HG02623 (cell line): ENCODE measurements at regions not wholly inside any gene's neighbourhood (a gene's known extent, or its start where the extent isn't known, plus 50 kb on each side); places are given as distances from the start of the nearest gene placed in this dataset.
"Not testable (repeated sequence)": the region's sequence is repeated elsewhere in the genome, so short reads cannot be mapped to it uniquely, and the experiment has no call there.

Source experiments
- ATAC-seq: cut with Tn5 transposase; IDR thresholded peaks from one replicate; pipeline ENCODE4 v1.9.1; 2021; ENCODE audit warnings: moderate library complexity; ENCODE audit not compliant: unreplicated experiment

DNA sequence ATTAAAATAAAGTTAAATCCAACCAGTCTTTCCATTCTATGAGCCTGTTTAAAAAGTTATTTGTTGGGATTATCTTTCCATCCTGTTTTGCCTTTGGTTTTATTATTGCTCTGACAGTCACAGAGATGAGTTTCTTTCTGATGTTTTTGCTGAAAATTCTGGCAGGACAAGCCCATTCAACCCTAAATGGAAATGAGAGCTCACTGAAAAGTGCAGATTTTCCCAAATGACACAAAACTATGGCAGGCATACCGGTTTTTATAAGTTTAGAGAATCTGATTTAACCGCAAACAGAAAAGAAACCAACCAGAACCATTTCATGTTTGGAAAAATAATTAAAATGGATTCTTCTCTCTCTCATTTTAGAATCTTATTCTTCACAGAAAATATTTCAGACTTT, 238.1 kb upstream of the SGO1 start:
- ATAC-seq: no peak

DNA sequence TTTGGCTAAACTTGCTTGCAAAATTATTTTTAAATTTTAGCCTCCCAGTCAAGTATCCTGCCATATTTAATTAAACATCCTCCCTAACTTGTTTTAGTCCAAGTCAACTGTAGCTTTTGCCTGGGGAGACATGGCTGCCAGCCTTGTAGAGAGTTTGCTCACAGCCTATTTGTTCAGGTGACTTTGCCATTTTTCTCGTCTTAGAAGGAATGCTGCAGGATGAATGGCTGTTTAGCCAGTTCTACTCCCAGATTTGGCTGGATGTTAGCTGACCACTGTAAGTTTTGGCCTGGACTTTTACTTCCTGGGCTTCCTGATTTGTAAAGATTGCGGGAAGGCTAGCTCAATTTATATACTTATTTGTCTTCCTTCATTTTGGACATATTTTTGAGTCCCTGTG, 236.4 kb upstream of the SGO1 start:
- ATAC-seq: no peak

DNA sequence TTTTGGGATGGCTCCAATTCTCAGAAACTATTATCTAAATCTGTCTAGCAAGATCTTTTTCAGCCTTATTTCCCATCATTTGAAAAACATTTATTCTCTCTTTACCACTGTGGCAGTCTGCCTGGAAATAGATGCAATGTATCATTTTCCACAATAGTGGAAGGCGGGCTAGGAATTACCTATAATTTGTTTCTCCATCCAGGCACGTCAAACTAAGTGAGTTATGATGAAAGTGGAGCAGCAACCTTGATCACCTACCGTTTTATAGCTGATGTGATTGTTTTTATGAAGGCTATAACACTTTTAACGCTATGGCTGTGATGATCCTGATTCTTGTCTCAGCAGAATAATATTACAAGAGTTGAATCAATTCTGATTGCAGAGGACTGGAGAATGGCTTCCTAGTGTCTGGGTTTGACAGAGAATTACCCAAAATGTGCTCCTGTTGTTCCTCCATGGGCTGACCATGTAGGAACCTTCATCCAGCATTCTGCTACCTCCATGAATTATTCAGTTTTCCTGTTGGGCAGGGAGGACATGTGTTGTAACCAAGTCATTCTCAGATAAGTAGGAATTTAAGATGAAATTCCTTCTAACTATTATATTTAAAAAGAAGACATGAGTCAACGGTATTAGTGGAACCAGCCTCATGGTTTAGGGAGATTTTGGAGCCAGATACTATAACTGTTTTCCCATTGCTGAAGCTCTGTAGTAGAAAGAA, 231.5 kb upstream of the SGO1 start:
- ATAC-seq: no peak

GRCh38 chr3:20406611-20407011, 220.6 kb upstream of the SGO1 start:
- ATAC-seq: no peak

DNA sequence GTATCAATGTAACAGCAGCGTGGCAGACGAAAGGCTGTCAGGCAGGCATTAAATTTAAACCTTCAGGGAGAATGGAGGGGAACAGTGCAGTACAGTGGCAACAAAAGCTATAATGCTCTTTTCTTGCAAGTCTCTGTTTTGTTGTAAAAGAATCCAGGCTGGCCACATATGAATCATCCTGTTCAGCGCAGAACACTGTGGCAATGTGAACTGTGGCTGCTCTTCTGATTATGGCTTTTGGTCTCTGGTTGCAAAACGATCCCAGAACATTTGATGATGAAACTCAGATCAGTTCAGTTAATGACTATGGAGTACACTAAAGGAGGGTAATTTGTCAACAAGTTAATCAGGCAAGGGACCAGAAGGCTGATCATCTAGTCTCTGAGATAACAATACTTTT, 219.7 kb upstream of the SGO1 start:
- no peak for ATAC-seq

GRCh38 chr3:20405231-20405630, 219.2 kb upstream of the SGO1 start:
- ATAC-seq: no peak

DNA sequence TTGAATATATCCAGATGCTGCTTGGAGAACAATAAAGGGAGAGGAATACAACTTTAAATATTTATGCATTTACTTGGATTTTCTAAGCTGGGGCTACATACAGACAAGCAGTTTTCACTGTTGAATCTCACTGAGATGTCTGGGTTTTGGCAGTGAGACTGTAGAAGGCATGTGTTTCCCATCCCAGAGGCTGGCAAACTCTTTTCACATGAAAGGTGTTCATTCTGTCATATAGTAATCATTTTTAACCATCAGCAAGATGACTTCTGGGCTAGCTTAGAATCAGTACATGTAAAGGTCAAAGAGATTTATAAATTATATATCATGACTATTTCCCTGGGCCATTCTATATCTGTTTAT, 218.7 kb upstream of the SGO1 start:
- ATAC-seq: no peak

GRCh38 chr3:20403986-20404740, 218.2 kb upstream of the SGO1 start:
- no peak for ATAC-seq

DNA sequence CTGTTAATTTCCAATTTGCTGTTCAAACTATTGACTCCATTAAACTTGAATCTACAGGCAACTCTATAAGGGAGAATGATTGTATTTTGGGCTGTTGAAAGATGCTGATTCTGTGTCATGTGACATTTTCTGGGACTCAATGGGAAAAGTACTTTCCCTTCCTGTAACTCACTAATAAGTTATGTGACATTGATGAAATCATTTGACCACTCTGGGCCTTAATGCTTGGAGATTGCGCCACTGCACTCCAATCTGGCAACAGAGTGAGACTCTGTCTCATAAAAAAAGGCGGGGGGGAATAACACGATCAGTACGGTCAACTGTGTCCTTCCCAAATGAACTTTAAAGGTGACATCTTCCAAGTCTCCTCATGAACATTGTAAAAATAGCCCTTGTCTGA, 215.2 kb upstream of the SGO1 start:
- ATAC-seq: no peak

DNA sequence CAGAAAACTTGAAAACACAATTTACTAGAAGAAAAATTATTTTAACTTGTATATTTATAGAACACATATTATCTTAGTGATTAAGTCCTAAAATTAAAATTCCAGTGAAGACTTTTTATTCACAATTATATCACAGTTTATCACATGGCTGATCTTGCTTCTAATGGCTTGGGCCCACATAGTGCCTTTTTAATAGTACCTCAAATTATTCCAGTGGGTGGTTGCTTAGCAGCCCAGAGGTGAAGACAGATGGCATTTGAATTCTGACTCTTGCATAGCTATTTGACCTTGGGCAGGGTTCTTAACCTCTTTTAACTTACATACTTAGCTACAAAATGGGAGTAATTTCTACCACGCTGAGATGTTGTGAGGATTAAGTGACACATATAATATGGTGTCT, 214.7 kb upstream of the SGO1 start:
- ATAC-seq: no peak

DNA sequence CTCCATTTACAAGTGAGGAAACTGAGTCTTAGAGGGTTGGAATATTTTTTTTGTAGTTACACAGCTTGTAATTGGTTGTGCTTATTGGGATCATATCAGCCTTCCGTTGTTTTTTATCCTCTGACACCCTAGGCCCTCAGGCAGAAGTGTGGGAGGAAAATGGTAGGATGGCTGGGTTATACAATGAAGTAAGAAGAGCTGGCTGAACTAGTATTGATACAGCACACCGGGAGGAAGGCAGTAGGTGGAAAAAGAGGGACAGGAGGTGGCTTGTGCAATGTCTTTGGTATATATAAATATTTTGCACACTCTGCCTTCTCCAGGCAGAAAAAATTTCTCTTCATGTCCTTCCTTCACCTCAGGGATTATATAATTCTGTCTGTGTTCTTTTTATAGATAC, 214.3 kb upstream of the SGO1 start:
- ATAC-seq: no peak

- no peak for ATAC-seq
These were observed 210.3 kb upstream of the SGO1 start for GRCh38 chr3:20396335-20396734.

GRCh38 chr3:20395692-20396091, 209.7 kb upstream of the SGO1 start:
- no peak for ATAC-seq

- ATAC-seq: no peak
These were observed 208.2 kb upstream of the SGO1 start for GRCh38 chr3:20394243-20394642.

- ATAC-seq: no peak
These were observed 205.6 kb upstream of the SGO1 start for GRCh38 chr3:20391644-20392043.

GRCh38 chr3:20388971-20389370, 203.0 kb upstream of the SGO1 start:
- no peak for ATAC-seq

DNA sequence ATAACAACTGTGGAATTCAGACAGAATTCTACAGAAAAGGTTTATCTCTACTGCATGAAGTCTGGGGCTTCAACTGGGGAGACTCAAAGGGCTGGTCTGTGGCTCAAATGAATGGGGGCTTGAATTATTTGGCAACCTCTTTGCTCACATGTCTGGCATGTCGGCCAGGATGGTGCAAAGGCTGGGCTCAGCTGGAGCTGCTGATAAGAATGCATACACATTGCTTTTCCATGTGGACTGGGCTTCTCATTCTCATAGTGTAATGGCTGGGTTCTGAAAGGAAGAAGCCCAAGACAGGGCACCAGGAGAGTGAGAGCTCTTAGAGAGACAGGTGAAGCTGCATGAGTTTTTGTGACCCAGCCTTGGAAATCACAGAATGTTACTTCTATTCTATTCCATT, 194.3 kb upstream of the SGO1 start:
- ATAC-seq: no peak

DNA sequence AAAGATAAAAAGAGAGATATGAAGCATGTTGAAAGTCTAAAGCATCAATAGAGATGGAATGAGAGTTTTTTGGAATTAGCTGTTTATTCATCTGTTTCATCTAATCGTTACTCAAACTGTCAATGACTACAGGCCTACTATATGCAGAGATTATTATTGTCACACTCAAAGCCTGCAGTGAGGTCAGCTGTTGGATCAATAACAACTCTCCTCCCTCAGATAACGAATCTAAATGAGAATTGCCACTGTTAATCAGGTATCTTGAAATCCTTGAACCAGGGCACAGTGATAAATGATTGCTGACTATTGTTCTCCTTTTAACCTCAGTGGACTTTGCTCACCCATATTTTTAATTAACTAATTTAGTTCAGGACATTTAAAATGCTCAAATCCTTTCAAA, 192.3 kb upstream of the SGO1 start:
- no peak for ATAC-seq

GRCh38 chr3:20376665-20377217, 190.7 kb upstream of the SGO1 start:
- no peak for ATAC-seq

DNA sequence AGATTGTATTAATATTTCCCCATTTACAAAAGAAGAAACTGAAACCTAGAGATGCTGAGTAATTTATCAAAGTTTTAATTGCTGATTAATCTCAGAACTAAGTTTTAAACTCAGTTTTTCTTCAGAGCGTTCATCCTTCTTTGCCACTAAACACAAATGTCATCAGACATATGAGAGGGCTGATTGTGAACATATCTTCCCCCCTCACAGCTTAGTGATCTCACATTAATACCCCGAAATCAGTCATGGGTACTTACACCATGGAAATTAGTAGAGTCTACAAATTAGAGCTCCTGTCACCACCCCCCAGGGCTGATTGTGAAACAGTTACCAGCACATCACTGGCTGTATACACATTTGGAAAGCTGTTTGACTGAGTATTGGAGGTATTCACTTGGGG, 189.3 kb upstream of the SGO1 start:
- ATAC-seq: no peak

DNA sequence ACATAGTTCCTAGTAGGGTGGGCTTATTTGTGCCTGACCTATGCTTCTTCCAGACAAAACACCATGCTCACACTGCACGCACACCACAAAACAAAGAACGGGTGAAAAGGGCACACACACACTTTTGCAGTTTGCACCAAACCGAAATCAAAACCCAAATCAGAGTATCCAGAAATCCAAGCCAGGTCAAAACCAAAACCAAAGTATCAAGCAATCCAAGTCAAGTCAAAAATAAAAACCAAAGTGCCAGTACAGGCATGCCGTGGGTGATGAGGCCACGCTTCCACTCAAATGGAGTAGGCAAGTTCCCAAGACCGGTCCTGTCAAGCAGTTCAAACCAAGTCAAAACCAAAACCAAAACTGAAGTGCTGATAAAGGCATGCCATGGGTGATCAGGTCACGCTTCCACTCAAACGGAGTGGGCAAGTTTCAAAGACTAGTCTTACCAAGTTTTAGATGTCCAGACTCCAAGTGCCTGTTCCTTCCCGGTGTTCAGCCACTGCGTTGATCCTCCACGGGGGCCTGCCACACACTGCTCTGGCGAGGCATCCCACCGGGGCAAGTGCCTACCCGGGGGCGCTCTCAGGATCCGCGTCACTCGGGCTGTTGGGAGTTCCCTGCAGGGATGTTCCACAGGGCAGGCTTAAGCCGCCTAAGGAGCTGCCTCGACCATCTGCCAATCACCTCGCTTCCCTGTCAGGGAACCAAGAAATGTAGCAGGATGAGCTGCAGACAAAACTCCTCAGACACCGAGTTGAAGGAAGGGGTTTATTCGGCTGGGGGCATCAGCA, 184.5 kb upstream of the SGO1 start:
- ATAC-seq: not testable (repeated sequence)

GRCh38 chr3:20361000-20361399, 175.0 kb upstream of the SGO1 start:
- ATAC-seq: no peak
